Inflammatory macrophage treated with lipopolysaccharide for 4 hours (primary cell): ENCODE measurements at regions not wholly inside any gene's neighbourhood (a gene's known extent, or its start where the extent isn't known, plus 50 kb on each side); places are given as distances from the start of the nearest gene placed in this dataset.

Experiments
- DNase-seq: peaks from one replicate; pipeline ENCODE4 v3.0.0-alpha.2; 2020

DNA sequence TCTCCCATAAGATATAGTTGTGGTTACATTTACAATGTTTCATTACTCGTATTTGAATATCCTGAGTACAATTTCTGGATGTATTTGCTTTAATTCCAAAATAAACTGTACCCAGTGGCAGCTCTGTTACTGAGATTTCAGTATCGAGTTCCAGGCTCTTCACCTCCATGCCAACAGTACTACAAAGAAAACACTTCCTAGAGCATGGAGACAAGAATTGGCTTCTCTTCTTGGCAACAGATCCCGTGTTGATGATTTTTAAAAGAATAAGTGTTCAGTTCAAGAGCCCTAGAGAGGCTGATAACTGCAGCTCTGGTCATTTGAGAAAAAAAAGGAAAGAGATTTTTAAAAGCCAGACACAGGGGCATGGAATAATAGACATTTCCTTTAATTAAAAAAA is 302.8 kb downstream of the EFNB2 start:
- no peak for DNase-seq

GRCh38 chr13:106230450-106230849 is 305.0 kb downstream of the EFNB2 start:
- no peak for DNase-seq

DNA sequence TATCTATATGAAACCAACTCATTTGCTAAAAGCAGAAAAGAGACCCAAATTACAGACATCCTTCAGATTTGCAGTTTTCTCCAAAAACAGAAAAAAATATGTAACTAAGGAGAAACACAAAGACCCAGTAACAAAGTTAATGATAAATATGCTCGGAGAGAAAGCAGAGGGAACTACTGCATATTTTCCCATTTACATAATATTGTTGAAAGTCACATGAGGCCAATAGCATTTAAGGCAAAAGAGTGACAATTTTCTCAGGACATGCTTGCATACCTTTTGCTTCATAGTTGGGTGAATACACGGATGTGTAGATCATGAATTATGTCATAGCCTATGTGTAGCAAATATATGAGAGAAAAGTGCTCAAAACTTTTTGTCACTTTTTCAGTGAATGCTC is 310.3 kb downstream of the EFNB2 start:
- DNase-seq, result no peak

DNA sequence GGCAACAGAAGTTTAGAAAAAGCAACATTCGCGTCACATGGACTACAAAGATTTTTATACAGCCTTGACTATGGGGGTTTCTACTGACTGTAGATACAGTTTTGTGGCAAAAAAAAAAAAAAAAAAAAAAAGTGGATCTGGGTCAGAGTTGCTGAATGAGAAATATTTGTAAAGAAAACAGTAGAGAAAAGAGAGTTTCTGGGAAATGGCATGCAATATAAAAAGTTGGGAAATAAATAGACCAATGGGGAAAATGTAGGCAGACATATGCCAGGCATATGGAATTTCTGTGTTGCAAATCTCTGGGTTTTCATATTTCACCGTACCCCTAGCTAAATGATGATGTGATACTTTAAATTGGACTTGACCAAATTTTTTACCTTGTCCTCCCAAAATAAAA is 315.3 kb downstream of the EFNB2 start:
- DNase-seq, result no peak

DNA sequence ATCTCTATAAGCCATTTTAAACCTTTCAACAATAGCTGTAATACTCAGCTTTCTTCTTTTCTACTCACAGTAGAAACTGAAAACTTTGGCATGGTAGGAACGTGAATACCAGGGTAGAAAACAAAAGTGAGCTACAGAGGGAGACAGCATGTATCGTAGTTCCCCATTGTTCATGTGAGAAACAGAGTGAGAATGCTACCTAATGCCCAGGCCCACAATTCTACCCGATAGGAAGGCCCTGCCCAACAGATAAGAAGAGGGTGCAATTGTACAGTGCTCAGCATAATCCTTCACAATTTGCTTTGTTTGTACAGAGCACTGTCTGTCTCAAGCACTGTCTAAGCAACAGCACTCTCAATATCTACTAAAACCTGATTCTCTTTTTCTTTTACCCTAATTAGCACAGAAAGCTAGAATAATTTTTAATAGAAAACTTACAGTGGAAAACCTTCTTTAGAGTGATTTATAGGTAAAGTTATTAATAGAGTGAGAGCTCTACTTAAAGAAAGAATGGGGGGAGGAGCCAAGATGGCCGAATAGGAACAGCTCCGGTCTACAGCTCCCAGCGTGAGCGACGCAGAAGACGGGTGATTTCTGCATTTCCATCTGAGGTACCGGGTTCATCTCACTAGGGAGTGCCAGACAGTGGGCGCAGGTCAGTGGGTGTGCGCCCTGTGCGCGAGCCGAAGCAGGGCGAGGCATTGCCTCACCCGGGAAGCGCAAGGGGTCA is 322.3 kb downstream of the EFNB2 start:
- DNase-seq, result no peak

DNA sequence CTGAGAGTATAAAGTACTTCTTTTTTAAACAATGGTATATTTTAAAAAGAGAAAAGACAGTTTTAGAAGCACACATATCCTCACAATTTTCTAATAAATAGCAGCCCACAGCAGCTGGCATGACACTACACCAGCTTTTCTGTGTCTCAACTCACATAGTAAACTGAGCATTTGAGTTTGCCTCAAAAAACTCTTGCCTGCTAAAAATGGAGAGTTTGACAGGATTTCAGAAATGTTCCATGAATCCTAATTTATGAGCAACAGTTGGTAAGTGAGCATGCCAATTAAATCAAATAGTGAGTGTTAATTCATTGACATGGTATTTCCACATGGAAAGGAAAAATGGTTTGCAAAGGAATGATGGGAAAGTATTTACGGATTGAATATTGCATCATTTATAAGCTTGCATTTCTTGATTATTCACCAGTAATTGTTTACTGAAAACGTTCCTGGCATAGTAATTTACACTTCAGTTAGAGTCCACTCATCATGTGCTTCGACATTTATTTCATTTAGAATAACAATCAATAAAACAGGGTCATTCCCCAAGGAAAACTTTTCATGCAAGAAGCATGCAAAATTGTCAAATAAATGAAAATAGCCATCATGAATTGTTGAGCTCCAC is 323.0 kb downstream of the EFNB2 start:
- no peak for DNase-seq

- DNase-seq, result no peak
These were observed 325.1 kb downstream of the EFNB2 start for GRCh38 chr13:106210324-106210723.

DNA sequence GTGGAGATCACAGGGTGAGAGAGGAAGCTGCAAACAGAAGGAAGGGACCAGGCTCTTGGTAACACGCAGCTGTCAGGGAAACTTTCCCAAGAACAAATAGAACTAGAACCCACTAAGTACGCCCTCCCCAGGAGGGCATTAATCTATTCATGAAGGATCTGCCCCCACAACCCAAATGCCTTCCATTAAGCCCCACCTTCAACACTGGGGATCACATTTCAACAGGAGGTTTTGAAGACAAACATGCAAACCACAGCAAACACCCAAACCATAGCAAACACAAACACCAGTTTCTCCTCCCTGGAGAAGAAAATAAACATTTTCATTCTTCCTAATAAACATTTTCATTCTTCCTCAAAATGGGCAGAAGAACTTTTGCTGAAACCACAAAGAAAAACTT is 329.6 kb downstream of the EFNB2 start:
- no peak for DNase-seq

- no peak for DNase-seq
These were observed 338.0 kb downstream of the EFNB2 start for GRCh38 chr13:106197496-106197895.

- DNase-seq, result no peak
These were observed 347.9 kb downstream of the EFNB2 start for GRCh38 chr13:106187501-106188095.

GRCh38 chr13:106187101-106187500 is 348.4 kb downstream of the EFNB2 start:
- DNase-seq, result no peak

- DNase-seq, result no peak
These were observed 349.0 kb downstream of the EFNB2 start for GRCh38 chr13:106186366-106187030.

DNA sequence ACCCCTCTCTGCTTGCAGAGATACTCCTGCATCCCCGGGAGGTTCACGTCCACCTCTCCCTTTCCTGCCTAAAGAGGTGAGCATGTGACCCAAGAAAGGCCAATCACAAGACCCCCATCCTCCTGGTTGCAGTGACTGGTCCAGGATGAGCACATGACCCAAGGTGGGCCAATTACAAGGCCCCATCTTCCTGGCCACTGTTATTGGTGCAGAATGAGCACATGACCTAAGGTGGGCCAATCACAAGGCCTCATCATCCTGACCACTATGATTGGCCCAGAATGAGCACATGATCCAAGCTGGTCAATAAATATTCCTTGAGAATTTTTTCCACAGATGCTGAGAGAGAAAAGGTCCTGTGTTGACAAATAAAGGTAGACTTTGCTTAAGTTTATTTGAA is 350.7 kb downstream of the EFNB2 start:
- DNase-seq, result no peak

DNA sequence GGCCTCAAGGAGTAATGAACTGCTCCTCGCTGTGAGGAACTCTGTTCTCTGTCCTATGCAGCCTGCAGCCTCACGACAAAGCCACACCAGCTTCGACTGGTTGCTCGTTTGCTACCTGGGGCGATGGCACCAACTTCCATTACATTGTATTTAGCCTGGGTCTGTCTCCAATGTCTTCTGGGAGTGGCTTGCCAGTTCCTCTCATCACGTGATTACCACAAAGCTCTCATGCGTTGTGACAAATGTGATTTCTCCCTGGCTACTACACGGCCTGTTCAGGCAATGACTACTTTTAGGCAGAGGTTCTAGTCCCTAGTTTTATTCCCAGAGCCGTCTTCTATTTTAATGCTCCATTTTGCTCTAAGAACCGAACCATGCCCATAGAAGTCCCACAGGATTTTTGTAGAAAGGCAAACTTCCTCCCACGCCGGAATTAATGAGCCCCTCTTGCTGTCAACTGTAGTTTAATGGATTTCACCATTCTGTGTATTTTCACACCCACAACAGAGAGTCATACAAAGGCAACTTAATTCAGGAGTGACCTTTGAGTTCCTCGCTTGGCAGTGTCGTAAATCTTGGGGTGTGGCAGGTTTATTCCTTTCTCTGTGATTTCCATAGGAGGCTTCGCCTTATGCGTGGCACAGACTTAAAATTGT is 351.9 kb downstream of the EFNB2 start:
- DNase-seq, result no peak

DNA sequence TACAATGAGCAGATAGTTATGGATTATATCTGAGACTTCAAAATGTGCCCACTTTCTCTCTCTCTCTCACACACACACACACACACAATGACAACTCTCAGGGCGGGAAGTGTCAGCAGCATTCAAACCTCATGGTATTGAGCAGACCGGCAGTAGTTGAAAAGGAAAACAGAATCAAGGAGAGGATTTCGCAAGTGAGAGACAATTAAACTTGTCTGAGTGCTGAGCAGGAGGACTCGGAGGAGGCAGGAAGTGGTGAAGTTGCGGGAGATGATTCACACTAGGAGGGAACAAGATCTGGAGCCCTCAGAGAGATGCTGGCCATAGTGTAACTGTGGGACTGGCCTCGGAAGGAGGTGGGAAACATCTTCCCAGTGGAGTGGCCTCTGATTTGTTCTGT is 353.1 kb downstream of the EFNB2 start:
- DNase-seq, result no peak

DNA sequence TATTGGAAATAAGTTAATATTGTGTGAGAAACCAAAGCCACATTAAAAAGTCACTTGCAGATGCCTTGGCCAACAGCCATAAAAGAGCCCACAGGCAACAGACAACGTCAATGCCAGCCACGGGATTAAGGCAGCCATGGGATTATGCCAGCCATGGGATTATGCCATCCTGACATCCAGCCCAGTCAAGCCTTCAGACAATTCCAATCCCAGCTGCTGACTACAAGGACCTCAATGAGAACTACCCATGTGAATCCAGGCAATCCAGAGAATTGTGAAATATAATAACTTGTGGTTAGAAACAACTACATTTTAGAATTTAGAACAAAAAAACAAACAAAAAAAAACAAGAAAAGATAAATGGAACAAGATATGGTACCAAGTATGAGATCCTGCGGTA is 356.6 kb downstream of the EFNB2 start:
- DNase-seq, result no peak

DNA sequence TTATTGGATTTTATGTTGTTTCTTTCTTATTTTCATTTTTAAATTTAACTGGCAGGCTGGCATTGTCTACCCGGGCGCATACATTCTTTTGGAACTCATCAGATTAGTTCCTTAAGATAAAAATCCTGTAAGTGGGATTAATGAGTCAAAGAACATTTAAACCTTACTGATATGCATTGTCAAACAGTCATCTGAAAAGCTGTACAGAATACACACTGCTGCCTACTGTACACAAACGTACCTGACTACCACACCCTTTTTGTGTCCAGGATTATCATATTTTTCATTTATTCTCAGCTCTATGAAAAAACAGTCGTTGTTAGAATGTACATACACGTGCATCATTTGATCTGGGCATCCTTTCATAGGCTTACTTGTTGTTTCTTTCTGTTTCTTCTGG is 358.3 kb downstream of the EFNB2 start:
- no peak for DNase-seq

DNA sequence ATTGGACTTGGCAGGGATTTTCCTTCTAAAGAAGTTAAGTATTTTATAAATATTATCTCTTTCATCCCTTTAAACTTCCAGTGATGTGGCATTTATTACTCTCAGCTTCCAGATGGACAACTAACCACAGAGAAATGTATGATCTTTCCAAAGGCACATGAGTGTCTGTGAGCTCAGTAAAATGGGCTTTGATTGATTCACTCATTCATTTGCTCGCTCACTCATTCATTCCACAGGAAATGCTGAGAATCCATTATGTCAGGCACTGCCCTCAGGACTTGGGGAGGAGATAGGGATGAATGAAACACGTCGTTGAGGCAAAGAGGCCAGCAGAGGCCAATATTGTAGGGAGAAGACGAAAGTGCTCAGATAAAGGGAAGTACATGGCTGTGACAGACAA is 359.3 kb downstream of the EFNB2 start:
- no peak for DNase-seq

GRCh38 chr13:106173891-106174610 is 361.4 kb downstream of the EFNB2 start:
- no peak for DNase-seq

GRCh38 chr13:106173346-106173745 is 362.1 kb downstream of the EFNB2 start:
- DNase-seq, result no peak

GRCh38 chr13:106172176-106172905 is 363.1 kb downstream of the EFNB2 start:
- no peak for DNase-seq

DNA sequence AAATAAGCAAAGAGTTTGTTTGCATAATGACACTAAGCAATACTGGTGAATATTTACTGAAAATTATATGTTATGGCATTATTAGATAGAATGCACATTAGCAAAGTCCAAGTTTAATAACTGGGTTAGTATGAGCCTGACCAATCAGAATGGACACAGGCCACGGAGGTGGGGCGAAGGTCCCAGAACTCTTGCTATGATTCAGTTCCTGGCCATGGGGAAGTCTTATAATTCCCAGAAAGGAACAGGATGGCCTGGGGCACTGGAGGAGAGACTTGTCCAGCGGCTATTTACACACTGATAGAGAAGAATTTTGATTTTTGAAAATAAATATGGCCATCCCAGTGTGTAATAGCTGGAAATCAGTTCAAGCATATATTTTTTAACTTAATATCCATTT is 372.0 kb downstream of the EFNB2 start:
- no peak for DNase-seq
